Endometrium (tissue), 2 donors: ENCODE measurements at regions not wholly inside any gene's neighbourhood (a gene's known extent, or its start where the extent isn't known, plus 50 kb on each side); places are given as distances from the start of the nearest gene placed in this dataset.
A peak's percentile ranks its signal among the peaks of the same experiment; 100 is the strongest.
"Not testable (repeated sequence)": the region's sequence is repeated elsewhere in the genome, so short reads cannot be mapped to it uniquely, and the experiment has no call there.

Experiments used
- FAIRE-seq: peaks from 2 replicates; lab custom pipeline; 2012; peaks lifted over from hg19 to GRCh38; lab: Jason Lieb, UNC
- donor health status: control.
- donor health status: control.

DNA sequence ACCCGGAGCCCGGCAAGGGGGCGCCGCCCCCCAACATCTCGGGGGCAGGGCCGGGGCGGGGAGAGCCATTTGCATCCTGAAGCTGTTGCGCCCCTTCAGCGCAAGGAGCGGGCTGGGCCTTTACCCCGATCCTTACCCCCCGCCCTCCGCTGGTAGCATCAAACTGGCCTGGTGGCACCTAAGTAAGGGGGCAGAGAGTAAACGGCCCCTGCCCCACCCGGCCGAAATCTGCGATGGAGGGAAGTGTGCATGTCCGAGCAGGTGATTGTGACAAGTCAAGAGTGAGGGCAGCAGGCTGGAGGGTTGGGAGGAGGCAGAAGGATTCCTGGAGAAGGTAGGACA, 101.2 kb downstream of the ESM1 start:
- FAIRE-seq = no peak

DNA sequence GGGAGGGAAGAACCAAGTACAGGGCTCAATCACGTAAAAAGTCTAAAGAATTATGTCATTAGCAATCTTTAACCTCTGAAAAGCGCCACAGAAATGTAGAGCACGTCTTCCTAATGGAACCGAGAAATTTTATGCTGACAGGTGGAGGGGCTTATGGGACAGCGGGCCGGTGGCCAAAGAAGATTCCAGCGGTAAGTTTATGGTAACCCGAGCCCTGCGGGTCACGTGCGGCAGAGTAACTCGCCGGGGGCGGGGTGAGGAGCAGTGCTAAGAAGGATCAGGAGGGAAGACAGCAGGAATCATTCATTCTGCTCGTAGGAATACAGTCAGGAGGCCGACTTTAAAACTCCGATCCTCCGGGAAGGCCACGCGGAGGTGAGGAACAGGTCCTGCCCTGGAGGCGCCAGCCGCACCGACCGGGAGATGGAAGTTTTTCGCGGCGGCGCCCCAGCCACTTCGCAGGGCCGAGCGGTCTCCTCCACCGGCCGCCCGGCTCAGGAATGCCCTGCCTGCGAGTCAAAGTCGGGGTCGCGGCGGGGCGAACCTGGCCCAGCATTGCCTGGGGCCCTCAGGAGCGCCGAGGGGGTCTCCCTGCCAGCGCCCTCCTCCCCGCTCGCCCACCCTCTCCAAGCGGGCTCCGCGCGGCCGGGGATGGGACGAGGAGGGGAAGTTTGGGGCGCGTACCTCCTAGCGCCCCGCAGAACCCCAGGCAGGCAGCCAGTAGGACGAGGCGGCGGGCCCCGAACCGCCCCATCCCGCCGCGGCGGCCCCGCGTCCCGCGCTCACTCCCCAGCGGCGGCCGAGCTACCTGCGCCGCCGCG, 101.8 kb downstream of the ESM1 start:
- no peak for FAIRE-seq

DNA sequence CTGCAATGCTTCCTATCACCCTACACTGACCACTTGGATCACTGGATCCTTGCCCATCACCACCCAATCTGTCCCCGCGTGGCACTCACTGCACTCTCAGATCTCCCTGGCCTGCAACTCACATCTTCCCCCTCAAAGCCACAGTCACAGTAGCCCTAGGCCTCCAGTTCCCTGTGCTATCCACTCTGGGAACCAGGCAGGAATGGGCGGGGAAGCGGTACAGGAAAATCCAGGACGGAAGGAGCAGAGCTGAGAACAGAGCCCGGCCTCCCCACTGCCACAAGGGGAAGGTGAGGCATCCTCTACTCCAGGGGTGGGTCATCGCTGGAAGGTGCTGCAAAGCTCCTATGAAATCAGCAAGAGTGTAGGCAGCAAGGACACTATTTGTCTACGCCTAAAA, 102.6 kb downstream of the ESM1 start:
- FAIRE-seq = no peak

DNA sequence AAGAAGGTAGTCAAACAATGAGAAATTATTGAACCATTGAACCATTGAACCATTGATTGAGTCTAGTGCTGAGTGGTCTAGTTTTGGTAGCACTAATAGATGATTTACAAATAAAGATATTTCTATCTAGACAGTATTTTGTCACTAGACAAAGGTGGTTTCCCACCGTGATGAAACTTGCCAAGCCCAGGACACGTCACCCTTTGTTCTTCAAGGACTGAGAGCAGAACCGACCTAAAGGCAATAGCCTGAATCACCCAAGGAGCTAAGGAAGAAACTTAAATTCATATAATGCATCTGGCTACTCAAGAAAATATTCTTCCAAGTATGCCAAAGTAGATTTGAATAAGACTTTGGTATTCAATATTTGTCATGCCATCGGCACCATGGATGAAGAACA, 103.3 kb downstream of the ESM1 start:
- FAIRE-seq = no peak

DNA sequence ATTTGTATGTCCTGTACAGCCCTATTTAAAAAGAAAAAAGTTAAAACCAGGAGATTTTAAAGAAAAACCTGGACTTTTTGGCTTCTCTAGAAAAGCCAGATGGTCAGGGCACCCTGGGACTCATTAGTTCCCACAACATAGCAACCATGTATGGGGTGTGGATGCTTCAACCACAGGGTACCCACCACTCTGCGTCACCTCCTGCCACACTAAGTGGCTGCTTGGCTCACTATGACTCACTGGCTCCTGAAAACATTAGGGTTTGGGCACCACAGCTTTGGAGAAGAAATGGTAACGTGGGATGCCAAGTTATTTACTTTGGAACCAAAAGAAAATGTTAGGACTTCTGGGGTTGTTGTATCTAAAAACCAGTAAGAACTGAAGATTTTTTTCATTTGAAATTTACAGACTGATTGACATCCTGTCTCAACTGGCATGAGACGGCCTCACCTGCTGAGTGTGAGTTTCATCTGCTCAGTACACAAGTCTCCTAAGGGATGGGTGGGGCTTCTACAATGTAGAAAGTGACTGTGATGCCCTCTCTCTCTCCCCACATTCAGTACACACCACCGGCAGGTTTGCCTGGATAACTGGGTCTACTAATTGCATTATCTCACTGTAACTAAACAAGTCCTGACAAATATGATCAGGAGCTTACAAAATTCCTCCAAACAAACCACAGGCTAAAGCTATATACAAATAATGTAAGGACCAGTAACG, 103.9 kb downstream of the ESM1 start:
- FAIRE-seq = no peak

DNA sequence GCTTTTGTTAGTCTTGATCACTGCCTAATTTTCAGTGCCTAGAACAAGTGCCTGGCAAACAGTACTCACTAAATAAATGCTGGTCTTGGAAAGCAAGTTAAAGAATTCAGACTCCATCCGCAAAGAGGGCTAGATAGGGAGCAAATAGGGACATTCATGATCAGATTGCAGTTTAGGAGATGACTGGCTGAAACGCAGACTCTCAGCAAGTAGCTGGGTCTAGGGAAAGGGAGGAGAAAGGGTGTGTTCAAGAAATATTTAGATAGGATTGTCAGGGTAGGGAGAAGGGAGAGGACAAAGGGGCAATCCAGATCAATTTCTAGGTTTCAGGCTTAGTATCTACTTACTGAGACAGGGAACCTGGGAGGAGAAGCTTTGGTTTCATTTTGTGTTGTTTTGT, 108.4 kb downstream of the ESM1 start:
- FAIRE-seq = no peak

DNA sequence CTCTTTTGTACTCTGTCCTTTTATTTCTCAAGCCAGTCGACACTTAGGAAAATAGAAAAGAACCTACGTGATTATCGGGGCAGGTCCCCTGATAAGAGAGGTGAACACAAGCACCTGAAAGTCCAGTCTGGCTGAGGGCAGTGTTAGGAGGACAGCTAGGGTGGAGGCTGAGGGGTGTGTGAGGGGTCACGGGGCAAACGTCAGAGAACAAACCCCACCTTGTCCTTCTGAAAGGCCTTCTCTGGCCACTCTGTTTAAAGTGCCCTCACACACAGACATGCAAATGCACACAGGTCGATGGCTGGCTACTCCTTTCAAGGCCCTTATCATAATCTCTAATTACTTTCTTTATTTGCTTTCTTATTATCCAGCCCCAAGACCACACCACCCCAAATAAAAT, 108.8 kb downstream of the ESM1 start:
- FAIRE-seq = no peak

DNA sequence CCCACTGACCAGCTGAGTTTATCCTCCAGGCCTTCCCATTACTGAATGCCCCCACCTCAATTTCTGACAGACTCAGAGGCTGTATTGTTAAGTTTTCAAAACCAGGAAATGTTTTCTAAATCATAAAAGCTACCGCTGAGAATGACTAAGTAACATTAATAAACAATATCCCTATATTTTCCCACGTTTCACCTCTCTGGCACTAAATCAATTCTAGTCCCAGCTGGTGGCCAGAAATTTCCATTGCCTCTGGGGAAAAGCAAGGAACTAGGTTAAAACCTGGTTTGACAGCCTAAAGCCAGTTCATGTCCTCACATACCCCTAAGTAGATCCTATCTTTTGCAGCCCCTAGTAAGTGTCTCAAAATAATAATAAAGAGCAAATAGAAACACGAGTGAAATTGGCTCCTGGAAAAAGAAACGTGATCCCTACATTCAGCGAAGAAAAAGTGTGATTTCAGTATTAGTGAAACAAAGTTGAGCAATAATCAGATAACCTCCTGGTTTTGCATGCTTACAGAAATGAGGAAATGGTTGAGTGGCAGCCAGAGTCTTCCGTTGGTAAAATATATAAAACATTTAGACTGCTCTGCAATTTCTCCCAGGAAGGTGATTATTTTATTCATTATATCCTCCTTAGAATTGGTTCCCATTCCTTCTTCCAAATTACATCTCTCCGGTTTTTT, 110.9 kb downstream of the ESM1 start:
- no peak for FAIRE-seq

DNA sequence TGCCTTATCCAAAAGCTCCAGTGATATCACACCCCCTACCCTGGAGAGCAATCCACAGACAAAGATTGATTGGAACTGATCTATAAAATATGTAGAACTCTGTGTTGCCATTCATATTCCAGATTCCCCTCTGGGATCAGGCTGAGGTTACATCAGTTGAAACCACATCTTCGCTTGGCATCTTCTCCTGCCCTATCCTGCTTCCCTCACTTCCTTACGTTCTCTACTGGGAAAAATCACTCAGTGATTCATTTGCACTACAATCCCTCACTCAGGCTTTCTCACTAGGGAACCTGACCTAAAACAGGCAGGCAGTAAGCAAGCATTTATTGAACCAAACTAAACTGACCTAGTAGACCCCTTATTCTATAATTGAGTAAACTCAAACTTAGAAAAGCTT, 111.7 kb downstream of the ESM1 start:
- no peak for FAIRE-seq

DNA sequence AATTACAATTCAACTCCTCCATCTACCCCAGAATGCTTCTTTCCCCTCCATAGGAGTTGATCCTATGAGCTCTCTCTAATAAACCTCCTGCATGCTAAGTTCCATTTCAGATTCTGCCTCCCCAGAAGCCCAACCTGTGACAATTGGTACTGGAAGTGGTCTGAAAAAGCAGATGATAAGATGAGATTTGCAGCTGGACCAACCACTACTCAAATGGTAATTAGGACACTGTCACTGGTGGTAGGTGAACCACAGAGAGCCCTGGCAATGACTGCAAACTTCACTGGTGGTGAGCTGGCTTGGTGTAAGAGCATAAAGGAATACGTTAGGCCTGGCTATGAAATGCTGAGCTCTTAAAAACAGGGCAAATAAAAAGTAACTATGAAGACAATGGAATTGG, 112.6 kb downstream of the ESM1 start:
- FAIRE-seq = no peak

DNA sequence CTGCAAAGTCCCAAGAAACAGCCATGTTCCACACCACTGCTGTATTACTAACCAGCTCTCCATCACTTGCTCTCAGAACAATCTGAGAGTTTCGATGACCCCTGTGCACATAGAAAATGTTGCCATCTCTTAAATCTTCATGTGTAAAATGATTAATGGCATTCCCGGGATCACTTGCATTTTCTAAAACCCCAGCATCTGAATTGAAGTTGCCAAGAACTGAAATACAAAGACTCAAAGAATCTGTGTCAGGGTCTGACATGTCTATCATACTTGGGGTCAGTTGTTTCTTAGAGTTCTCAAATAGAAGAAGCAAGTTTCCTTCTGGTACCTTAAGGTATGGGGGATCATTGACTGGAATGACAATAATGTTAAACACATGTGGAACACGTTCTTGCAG, 115.1 kb downstream of the ESM1 start:
- no peak for FAIRE-seq

DNA sequence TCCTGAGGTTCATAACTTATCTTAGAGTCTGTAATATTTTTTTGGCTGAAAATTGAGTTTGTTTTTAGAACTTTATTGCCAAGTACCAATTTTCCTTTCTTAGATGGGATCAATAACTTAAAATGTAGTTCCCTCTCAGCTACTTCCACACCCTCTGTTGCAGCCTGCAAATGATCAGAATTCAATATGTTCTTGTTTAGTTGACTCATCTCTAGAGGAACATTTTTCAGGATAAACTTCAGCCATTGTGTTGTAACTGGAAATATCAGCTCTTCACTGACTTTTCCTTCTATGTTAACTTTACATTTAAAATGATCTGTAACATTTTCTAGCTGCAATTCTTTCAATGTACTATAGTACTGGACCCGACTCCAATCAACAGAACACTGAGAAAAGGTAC, 115.7 kb downstream of the ESM1 start:
- no peak for FAIRE-seq

DNA sequence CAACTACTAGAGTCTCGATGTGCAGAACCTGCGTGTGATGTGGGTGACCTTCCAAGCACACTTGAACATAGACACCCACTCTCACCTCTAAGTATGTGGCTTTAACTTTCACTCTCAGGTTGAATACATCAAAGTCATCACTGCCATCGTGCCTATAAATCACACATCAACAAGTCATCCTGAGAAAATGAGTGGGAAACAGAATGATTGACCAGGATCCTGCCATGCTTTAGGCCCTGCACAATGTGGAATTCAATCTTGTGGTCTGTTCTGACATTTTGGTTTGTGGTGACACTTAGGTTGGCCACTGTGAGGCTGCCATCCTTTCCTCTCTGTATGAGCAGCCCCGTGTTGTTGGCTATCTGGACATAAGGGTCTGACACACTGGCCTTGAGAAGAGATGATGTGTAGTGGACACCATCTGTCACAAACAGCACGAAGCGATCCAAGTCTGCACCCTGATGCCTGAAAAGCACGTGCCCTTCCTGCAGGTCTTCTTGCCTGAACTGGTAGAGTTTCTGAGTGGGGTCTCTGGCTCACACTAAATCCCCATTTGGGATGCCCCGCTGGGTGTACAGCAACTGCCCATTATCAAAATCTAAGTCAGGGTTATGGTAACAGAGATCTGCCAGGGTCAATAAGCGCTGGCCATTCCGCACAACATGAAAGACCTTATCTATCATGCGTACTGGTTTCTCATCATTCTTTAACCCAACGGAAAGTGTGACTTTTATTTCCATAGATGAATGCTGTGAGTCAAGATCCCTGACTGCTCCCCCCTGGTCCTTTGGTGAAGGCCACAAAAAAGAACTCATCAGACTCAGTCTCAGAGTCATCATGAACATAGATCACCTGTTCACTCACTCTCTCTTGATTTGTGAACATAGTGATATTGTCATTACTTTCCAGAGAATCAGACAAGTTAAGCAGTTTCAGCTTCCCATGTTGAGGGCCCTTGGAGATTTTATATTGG, 116.6 kb downstream of the ESM1 start:
- FAIRE-seq = no peak

DNA sequence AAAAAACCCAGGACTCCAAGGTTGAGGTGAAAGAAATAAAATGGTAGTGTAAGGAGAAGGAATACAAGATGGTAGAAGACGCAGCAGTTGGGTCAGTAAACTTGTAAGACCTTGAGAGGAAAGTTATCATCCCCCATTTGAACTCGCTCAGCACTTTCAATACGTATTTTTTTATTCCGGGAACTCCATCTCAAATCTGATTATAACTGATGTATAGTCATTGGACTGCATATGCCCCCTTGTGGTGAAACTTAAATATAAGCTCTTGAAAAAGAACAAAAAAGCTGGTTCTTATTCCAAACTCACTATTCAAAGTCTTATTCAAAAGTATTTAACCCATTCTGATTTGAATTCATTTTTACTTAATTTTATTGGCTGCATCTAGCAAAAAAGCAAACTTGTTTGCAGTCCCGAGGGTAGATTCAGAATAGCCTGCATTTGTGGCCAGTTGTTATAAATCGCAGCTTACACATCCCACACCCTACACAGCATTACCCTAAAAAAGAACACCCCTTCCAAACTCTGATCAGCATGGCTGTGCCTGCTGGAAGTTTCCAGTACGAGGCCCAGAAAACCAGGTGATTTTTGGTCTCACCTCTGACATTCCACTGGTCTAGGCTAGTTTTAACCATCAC, 118.0 kb downstream of the ESM1 start:
- FAIRE-seq = peak; percentile 94

DNA sequence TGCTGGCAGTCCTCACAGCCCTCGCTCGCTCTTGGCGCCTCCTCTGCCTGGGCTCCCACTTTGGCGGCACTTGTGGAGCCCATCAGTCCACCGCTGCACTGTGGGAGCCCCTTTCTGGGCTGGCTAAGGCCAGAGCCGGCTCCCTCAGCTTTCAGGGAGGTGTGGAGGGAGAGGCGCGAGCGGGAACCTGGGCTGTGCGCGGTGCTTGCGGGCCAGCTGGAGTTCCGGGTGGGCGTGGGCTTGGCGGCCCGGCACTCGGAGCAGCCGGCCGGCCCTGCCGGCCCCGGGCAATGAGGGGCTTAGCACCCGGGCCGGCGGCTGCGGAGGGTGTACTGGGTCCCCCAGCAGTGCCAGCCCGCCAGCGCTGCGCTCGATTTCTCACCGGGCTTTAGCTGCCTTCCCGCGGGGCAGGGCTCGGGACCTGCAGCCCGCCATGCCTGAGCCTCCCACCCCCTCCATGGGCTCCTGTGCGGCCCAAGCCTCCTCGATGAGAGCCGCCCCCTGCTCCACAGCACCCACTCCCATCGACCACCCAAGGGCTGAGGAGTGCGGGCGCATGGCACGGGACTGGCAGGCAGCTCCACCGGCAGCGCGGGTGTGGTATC, 120.4 kb downstream of the ESM1 start:
- FAIRE-seq = not testable (repeated sequence)

DNA sequence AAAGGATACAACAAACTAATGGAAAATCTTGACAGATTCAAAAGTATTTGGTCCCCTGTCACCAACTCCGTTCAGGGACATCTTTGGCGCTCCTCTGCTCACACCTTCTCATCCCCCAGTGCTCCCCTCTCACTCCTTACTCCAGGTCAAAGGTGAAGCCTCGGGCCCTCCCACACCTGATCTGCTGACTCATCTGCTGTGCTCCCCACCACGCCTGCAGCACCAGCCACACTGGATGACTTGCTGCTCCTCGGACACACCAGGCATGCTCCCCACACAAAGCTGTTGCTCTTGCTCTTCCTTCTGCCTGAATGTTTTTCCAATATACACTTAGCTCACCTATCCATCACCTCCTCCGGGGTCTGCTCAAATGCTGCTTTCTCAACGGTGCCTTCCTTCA, 123.4 kb downstream of the ESM1 start:
- FAIRE-seq = no peak

DNA sequence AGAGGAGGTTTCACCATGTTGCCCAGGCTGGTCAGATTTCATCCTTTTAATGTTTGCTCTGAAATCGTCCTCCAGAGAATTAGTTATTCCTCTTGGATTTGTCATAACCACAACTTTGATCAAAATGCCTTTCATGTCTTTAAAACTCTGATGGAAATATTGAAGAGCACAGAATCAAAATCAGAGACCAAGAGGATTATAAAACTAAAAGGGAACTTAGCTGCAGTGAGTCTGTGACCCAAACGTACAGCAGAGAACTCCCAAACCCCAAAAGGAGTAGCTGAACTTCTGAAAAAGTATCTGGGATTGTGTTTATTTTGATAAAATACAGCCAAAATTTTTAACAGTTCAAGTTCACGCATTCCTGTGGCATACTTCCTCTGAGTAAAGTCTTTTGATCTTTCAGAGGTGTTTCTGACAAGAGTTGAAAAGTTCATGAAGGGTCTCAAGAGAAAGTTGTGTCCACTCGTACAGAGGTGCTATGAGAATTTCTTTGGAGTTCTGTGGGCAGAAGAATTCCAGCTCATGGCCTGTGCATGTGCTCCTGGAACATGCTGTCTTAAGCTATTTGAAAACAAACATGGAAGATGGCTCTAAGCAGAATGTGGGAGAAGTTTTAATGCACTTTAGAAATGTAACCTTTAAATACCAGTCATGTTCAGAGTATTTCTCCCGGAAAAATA, 124.0 kb downstream of the ESM1 start:
- no peak for FAIRE-seq

DNA sequence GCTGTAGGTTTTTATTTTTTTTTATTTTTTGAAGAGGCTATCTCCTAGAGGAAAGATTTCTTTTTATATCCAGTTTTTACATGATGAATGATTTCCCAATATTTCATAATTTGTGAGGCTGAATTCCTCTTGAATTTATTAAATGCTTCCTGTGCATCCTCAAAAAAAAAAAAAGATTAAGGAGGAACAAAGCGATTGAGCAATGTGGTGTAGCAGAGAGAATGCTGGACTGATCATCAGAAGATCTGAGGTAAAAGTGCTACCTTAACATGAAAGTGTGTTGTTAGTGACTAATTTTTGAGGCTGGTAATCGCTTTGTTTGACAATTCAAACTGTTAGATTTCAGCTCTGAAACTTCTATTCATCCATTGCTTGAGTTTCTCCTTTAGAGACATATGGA, 125.1 kb downstream of the ESM1 start:
- no peak for FAIRE-seq

DNA sequence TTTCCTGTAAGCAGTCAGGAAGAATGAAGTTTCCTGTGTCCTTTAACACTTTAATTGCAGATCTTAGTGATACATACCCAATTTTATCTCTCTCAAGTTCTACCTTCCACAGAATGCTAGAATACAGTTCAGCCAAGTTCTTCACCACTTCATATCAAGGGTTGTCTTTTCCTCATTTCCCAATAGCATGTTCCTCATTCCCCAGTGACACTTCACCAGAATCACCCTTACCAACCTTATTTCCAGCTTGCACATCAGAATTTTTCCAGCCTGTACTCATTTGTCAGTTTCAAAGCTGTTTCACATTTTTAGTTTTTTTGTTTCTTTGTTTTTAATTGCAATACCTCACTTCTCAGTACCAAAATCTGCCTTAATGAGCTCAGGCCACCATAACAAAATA, 126.1 kb downstream of the ESM1 start:
- FAIRE-seq = no peak

DNA sequence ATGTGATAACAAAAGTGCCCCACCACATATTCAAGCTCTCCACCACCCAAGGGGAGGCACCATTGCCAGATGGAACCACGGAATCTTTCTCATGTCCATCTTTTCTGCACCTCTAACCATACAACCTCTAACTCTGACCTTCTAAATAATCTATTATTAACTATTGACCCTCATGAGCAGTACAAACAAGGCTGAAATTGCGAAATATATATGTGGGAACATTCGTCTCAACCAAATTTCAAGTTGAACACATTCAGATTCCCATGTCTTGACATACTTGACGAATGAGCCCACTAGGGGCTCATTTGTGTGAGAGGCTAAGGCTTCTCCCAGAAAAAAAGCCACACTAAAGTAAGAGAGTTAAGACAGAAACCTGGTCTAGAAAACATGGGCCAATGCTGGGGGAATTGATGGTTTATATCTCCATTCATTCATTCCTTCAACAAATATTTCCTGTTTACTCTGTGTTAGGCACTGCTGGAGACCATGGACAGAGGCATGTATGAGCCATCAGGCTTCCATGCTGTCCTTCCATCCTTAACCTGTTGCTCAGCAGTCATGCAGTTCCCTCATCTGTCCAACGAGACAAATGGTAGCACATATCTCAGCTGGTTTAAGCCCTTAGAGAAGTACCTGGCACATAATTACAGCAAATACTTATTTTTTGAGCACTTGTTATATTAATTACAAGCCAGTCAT, 130.4 kb downstream of the ESM1 start:
- FAIRE-seq = no peak
